IMR-90 (cell line): ENCODE measurements at regions not wholly inside any gene's neighbourhood (a gene's known extent, or its start where the extent isn't known, plus 50 kb on each side); places are given as distances from the start of the nearest gene placed in this dataset.

ENCODE experiments used
- ATAC-seq: fragments of 200-7000 bp; cut with Tn5 transposase; 2 replicates; pipeline ENCODE4 v1.9.1; 2020; ENCODE audit warnings: low read depth, mild to moderate bottlenecking, moderate library complexity
- BruUV-seq: library from RNA; stranded (reverse); fragments of 400-500 nt; replicated peaks from 2 replicates; lab custom pipeline; 2021; lab: Mats Ljungman, UMichigan
- CTCF ChIA-PET: fragments of 300-600 bp; formaldehyde crosslinking; extraction: SDS; loops from one replicate; lab custom pipeline; 2021; ENCODE audit warnings: antibody characterized with exemption; lab: Yijun Ruan, JAX
- POLR2A ChIA-PET: fragments of 300-600 bp; sonication (Branson Sonifier 250); formaldehyde crosslinking; loops from one replicate; lab custom pipeline; 2022; ENCODE audit warnings: antibody characterized with exemption; ENCODE audit not compliant: unreplicated experiment; lab: Charles Lee
- DNase-seq: peaks from one replicate; pipeline ENCODE4 v3.0.0; 2013
- H2AFZ ChIP-seq: replicated peaks from 2 replicates; pipeline ENCODE3; 2013; ENCODE audit warnings: low read length, mild to moderate bottlenecking; ENCODE audit not compliant: poor library complexity
- H2AK5ac ChIP-seq: 2 replicates; pipeline ENCODE4 v1.6.1; 2013; ENCODE audit warnings: low read depth, low read length, inconsistent platforms
- H2AK9ac ChIP-seq: replicated peaks from 2 replicates; pipeline ENCODE3; 2013; ENCODE audit warnings: mild to moderate bottlenecking, low read depth, low read length, moderate library complexity; ENCODE audit not compliant: poor library complexity
- H2BK120ac ChIP-seq: 2 replicates; pipeline ENCODE4 v1.6.1; 2013; ENCODE audit warnings: low read depth, low read length, inconsistent platforms
- H2BK15ac ChIP-seq: 3 replicates; pipeline ENCODE4 v1.6.1; 2013; ENCODE audit warnings: low read depth, low read length, inconsistent platforms
- H2BK20ac ChIP-seq: 2 replicates; pipeline ENCODE4 v1.6.1; 2013; ENCODE audit warnings: low read depth, mild to moderate bottlenecking, inconsistent platforms, low read length, moderate library complexity
- H2BK5ac ChIP-seq: 2 replicates; pipeline ENCODE4 v1.6.1; 2013; ENCODE audit warnings: mild to moderate bottlenecking, low read depth, low read length, inconsistent platforms; ENCODE audit not compliant: poor library complexity, severe bottlenecking
- H3K14ac ChIP-seq: replicated peaks from 2 replicates; pipeline ENCODE4 v1.6.1; 2013; ENCODE audit warnings: low read depth, low read length, inconsistent platforms
- H3K18ac ChIP-seq: 2 replicates; pipeline ENCODE4 v1.6.1; 2013; ENCODE audit warnings: low read depth, low read length, control low read depth
- H3K23ac ChIP-seq: 2 replicates; pipeline ENCODE4 v1.6.1; 2013; ENCODE audit warnings: low read depth, low read length, inconsistent platforms
- H3K27ac ChIP-seq: 2 replicates; pipeline ENCODE4 v1.5.1; 2013; ENCODE audit warnings: mild to moderate bottlenecking, control low read depth, low read length; ENCODE audit not compliant: insufficient read depth
- H3K27me3 ChIP-seq: 2 replicates; pipeline ENCODE4 v1.6.1; 2013; ENCODE audit warnings: low read length; ENCODE audit not compliant: control insufficient read depth, insufficient read depth
- H3K36me3 ChIP-seq: 2 replicates; pipeline ENCODE4 v1.6.1; 2013; ENCODE audit warnings: low read length, mixed read lengths; ENCODE audit not compliant: control insufficient read depth, insufficient read depth
- H3K4ac ChIP-seq: 2 replicates; pipeline ENCODE4 v1.6.1; 2013; ENCODE audit warnings: low read depth, low read length, inconsistent platforms
- H3K4me1 ChIP-seq: 2 replicates; pipeline ENCODE4 v1.6.1; 2013; ENCODE audit warnings: low read length, mixed read lengths; ENCODE audit not compliant: control insufficient read depth, insufficient read depth
- H3K4me2 ChIP-seq: 2 replicates; pipeline ENCODE4 v1.6.1; 2013; ENCODE audit warnings: low read depth, mild to moderate bottlenecking, control low read depth, low read length, moderate library complexity
- H3K4me3 ChIP-seq: 2 replicates; pipeline ENCODE4 v1.5.1; 2013; ENCODE audit warnings: low read depth, mild to moderate bottlenecking, control low read depth, low read length, moderate library complexity; ENCODE audit not compliant: insufficient read depth
- H3K56ac ChIP-seq: 2 replicates; pipeline ENCODE4 v1.6.1; 2013; ENCODE audit warnings: low read length, inconsistent platforms; ENCODE audit not compliant: insufficient read depth; ENCODE audit errors: extremely low read depth
- H3K79me1 ChIP-seq, 2 experiments: 2 replicates each; pipeline ENCODE4 v1.6.1; 2013; ENCODE audit warnings: low read length in 2 of 2, inconsistent platforms in 1 of 2, low read depth in 1 of 2
- H3K9ac ChIP-seq: 2 replicates; pipeline ENCODE4 v1.6.1; 2013; ENCODE audit warnings: low read depth, low read length, control low read depth
- H3K9me1 ChIP-seq: 2 replicates; pipeline ENCODE4 v1.6.1; 2013; ENCODE audit warnings: low read length, inconsistent platforms; ENCODE audit not compliant: insufficient read depth
- H3K9me3 ChIP-seq: 2 replicates; pipeline ENCODE4 v1.6.1; 2013; ENCODE audit warnings: low read length; ENCODE audit not compliant: control insufficient read depth, insufficient read depth
- H4K20me1 ChIP-seq: 2 replicates; pipeline ENCODE4 v1.6.1; 2013; ENCODE audit warnings: low read length, inconsistent platforms; ENCODE audit not compliant: insufficient read depth
- H4K5ac ChIP-seq: 2 replicates; pipeline ENCODE4 v1.6.1; 2013; ENCODE audit warnings: mild to moderate bottlenecking, low read depth, low read length, control low read depth
- H4K8ac ChIP-seq, 2 experiments: 2 replicates each; pipeline ENCODE4 v1.6.1; 2013; ENCODE audit warnings: low read depth in 2 of 2, low read length in 2 of 2, control low read depth in 1 of 2, inconsistent platforms in 1 of 2
- H4K91ac ChIP-seq: 2 replicates; pipeline ENCODE4 v1.6.1; 2013; ENCODE audit warnings: low read depth, low read length, inconsistent platforms; ENCODE audit not compliant: insufficient read depth
- CEBPB ChIP-seq: IDR thresholded peaks from 2 replicates; pipeline ENCODE4 v1.6.1; 2012; ENCODE audit warnings: low read depth, low read length, improper control_type of control experiment
- FOS ChIP-seq: fragments of 150-350 bp; IDR thresholded peaks from 2 replicates; pipeline ENCODE4 v1.6.1; 2016; ENCODE audit warnings: low read depth, low read length
- MAFK ChIP-seq: IDR thresholded peaks from 2 replicates; pipeline ENCODE4 v1.6.1; 2012; ENCODE audit warnings: low read depth, low read length, improper control_type of control experiment
- NFE2L2 ChIP-seq: fragments of 150-350 bp; IDR thresholded peaks from 2 replicates; pipeline ENCODE4 v1.6.1; 2016; ENCODE audit warnings: low read depth, mild to moderate bottlenecking, low read length
- RFX5 ChIP-seq: IDR thresholded peaks from 2 replicates; pipeline ENCODE4 v1.8.0; 2012; ENCODE audit warnings: low read depth, mild to moderate bottlenecking, low read length, moderate library complexity
- WGBS, 2 experiments: methylation state at CpG; one replicate each; pipeline versions ENCODE4 v1.1.5 to v1.1.7; 2013; ENCODE audit warnings: missing lambda C conversion rate in 2 of 2; ENCODE audit not compliant: insufficient read length in 1 of 2; ENCODE audit errors: extremely low coverage in 2 of 2; 5-methylcytosine and 5-hydroxymethylcytosine counted together
- dilution Hi-C: fragments of 300-500 bp; cut with HindIII; formaldehyde crosslinking; loops from one replicate; pipeline ENCODE4 v1.14.3; 2018; ENCODE audit warnings: low sequenced_read_pairs; ENCODE audit not compliant: unreplicated experiment
- in situ Hi-C: fragments of 300-500 bp; cut with MboI; formaldehyde crosslinking; loops from 3 replicates; pipeline ENCODE4 v1.14.3; 2019; ENCODE audit warnings: low sequenced_read_pairs, inconsistent platforms, mixed read lengths
- intact Hi-C: fragments of 100-400 bp; cut with micrococcal nuclease; formaldehyde crosslinking; loops from 2 replicates; pipeline ENCODE4 v1.10.0; 2022

DNA sequence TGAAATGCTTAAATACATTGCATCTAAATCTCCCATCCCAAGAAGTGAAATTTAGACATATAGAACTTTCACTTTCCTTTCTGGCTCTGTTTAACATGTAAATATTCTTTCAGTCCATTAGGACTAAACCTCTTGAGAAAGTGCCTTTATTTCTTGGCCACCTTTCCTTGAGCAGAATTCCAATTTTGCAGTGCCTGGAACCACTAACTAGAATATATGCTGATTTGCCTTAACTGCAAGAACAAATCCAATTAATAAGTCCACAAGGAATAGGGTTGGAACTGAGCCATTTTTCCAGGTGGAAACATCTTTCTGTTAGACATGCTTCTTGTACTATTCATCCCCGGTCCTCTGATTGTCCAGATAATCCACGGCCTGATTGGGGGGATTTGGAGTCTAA is 478.0 kb downstream of the ENC1 start:
- ChIA-PET POLR2A (no interaction called here), CTCF (interaction anchor here (0.6 kb wide), 1 partner anchor 405 kb away, joined by 3 read pairs; no protein-coding TSS in a partner anchor)
- Histone ChIP-seq H3K4ac (no peak overlapping the region), H2BK20ac (no peak overlapping the region), H3K23ac (no peak overlapping the region), H4K5ac (no peak overlapping the region), H2BK120ac (no peak overlapping the region), H3K27ac (no peak overlapping the region), H3K36me3 (no peaks in the 10 kb centered on the region), H3K56ac (no peak overlapping the region), H3K79me1 (no peaks in the 10 kb centered on the region), H2AK9ac (no peak overlapping the region), H2AK5ac (no peak overlapping the region), H3K9ac (no peak overlapping the region), H2BK15ac (no peak overlapping the region), H3K14ac (no peak overlapping the region), H2AFZ (no peak overlapping the region), H3K27me3 (peaks cover 3% of the 10 kb centered on the region; the same call in 1 of the 2 replicates), H4K8ac (no peak overlapping the region), H3K18ac (no peak overlapping the region), H3K4me2 (no peak overlapping the region), H4K91ac (no peak overlapping the region), H3K4me3 (no peak overlapping the region), H2BK5ac (no peak overlapping the region), H3K9me3 (no peaks in the 10 kb centered on the region), H3K4me1 (peaks cover 3% of the 10 kb centered on the region), H4K20me1 (no peaks in the 10 kb centered on the region), H3K9me1 (peaks cover 4% of the 10 kb centered on the region)
- in situ Hi-C loops: no loop called here
- no CpG with 5 or more reads among the region's 2 CpGs for WGBS, 2 experiments
- TF ChIP-seq NFE2L2 (no peak), MAFK (no peak), FOS (no peak), CEBPB (no peak), RFX5 (no peak)
- DNase-seq: no peak
- intact Hi-C loops: no loop called here
- dilution Hi-C loops: no loop called here
- BruUV-seq: no TSS peak
- no peak for ATAC-seq
